SK-N-SH (cell line): ENCODE measurements at regions not wholly inside any gene's neighbourhood (a gene's known extent, or its start where the extent isn't known, plus 50 kb on each side); places are given as distances from the start of the nearest gene placed in this dataset.
"Not testable (repeated sequence)": the region's sequence is repeated elsewhere in the genome, so short reads cannot be mapped to it uniquely, and the experiment has no call there.

Source experiments
- CTCF ChIA-PET: fragments of 300-600, 350-600 bp; formaldehyde crosslinking; extraction: SDS; loops from one replicate; lab custom pipeline; 2021; lab: Yijun Ruan, JAX
- POLR2A ChIA-PET: fragments of 350-600 bp; sonication (Branson Sonifier 250); formaldehyde crosslinking; extraction: SDS; loops from one replicate; lab custom pipeline; 2020; ENCODE audit warnings: antibody characterized with exemption, inconsistent platforms; lab: Yijun Ruan, JAX
- DNase-seq: peaks from one replicate; pipeline ENCODE4 v3.0.0; 2012
- H2AFZ ChIP-seq: fragments of 200-600 bp; sonication (generic); 2 replicates; pipeline ENCODE4 v1.8.1; 2016; ENCODE audit warnings: antibody characterized with exemption, mild to moderate bottlenecking, low read depth
- H3F3A ChIP-seq: fragments of 200-600 bp; sonication (generic); replicated peaks from 2 replicates; pipeline ENCODE3; 2016; ENCODE audit warnings: antibody characterized with exemption, mild to moderate bottlenecking; ENCODE audit not compliant: insufficient read depth
- H3K27ac ChIP-seq, 2 experiments: fragments of 200-500 bp in 1 of 2; fragments of 200-600 bp in 1 of 2; sonication (Bioruptor generic) in 1 of 2; sonication (generic), shearing (Covaris generic) in 1 of 2; 2 replicates each; pipeline versions ENCODE4 v1.5.1 to v1.6.1; 2014 to 2016; ENCODE audit warnings: low read depth in 2 of 2, inconsistent platforms in 1 of 2, low read length in 1 of 2, mild to moderate bottlenecking in 1 of 2, mixed read lengths in 1 of 2
- H3K27me3 ChIP-seq: fragments of 200-600 bp; sonication (generic), shearing (Covaris generic); 2 replicates; pipeline ENCODE4 v1.6.1; 2016; ENCODE audit warnings: mixed run types; ENCODE audit not compliant: insufficient read depth
- H3K36me3 ChIP-seq, 2 experiments: fragments of 200-500 bp in 1 of 2; fragments of 200-600 bp in 1 of 2; sonication (Bioruptor generic) in 1 of 2; sonication (generic) in 1 of 2; replicated peaks in 1 of 2; 2 replicates each; pipeline versions ENCODE3 to v1.5.1; 2014 to 2016; ENCODE audit warnings: low read length in 1 of 2, mild to moderate bottlenecking in 1 of 2; ENCODE audit not compliant: insufficient read depth in 2 of 2, control insufficient read depth in 1 of 2
- H3K4me1 ChIP-seq, 2 experiments: fragments of 200-500 bp in 1 of 2; fragments of 200-600 bp in 1 of 2; sonication (Bioruptor generic) in 1 of 2; sonication (generic), shearing (Covaris generic) in 1 of 2; 2 replicates each; pipeline versions ENCODE4 v1.5.1 to v1.6.1; 2014 to 2016; ENCODE audit warnings: low read depth in 1 of 2, low read length in 1 of 2, mixed run types in 1 of 2; ENCODE audit not compliant: insufficient read depth in 2 of 2, control insufficient read depth in 1 of 2
- H3K4me2 ChIP-seq: fragments of 200-600 bp; sonication (generic), shearing (Covaris generic); 2 replicates; pipeline ENCODE4 v1.6.1; 2017; ENCODE audit warnings: mixed run types
- H3K4me3 ChIP-seq, 2 experiments: fragments of 200-500 bp in 1 of 2; fragments of 200-600 bp in 1 of 2; sonication (Bioruptor generic) in 1 of 2; sonication (generic), shearing (Covaris generic) in 1 of 2; 2 replicates each; pipeline versions ENCODE4 v1.5.1 to v1.8.1; 2014 to 2016; ENCODE audit warnings: low read depth in 2 of 2, inconsistent platforms in 1 of 2, low read length in 1 of 2, mild to moderate bottlenecking in 1 of 2, mixed read lengths in 1 of 2, moderate library complexity in 1 of 2
- H3K79me2 ChIP-seq: fragments of 200-600 bp; sonication (generic); 2 replicates; pipeline ENCODE4 v1.8.1; 2017; ENCODE audit warnings: mild to moderate bottlenecking; ENCODE audit not compliant: insufficient read depth
- H3K9ac ChIP-seq: fragments of 200-600 bp; sonication (generic); 2 replicates; pipeline ENCODE4 v1.6.1; 2017; ENCODE audit warnings: mixed run types
- H3K9me2 ChIP-seq: fragments of 200-600 bp; sonication (generic); 2 replicates; pipeline ENCODE4 v1.6.1; 2017; ENCODE audit warnings: mixed run types
- H3K9me3 ChIP-seq: fragments of 200-600 bp; sonication (generic); 2 replicates; pipeline ENCODE4 v1.6.1; 2017; ENCODE audit warnings: mixed run types, mild to moderate bottlenecking, moderate library complexity
- H4K20me1 ChIP-seq: fragments of 200-600 bp; sonication (generic); 2 replicates; pipeline ENCODE4 v1.6.1; 2017; ENCODE audit warnings: mild to moderate bottlenecking, mixed run types; ENCODE audit not compliant: insufficient read depth
- CHD2 ChIP-seq: fragments of 150-350 bp; IDR thresholded peaks from 2 replicates; pipeline ENCODE4 v1.6.1; 2018; ENCODE audit warnings: low read length; ENCODE audit not compliant: partially characterized antibody
- CTCF ChIP-seq: fragments of 200-600 bp; sonication (generic); IDR thresholded peaks from 2 replicates; pipeline ENCODE4 v1.6.1; 2017; ENCODE audit warnings: antibody characterized with exemption, mild to moderate bottlenecking, moderate library complexity
- EP300 ChIP-seq, 2 experiments: IDR thresholded peaks; 2 replicates each; pipeline versions ENCODE4 v1.4.0 to v1.6.1; 2012; ENCODE audit warnings: borderline replicate concordance in 1 of 2, low read depth in 1 of 2, low read length in 1 of 2
- EZH2phosphoT487 ChIP-seq: fragments of 200-600 bp; sonication (generic); IDR thresholded peaks from 2 replicates; pipeline ENCODE4 v1.6.1; 2017; ENCODE audit warnings: low read depth, mixed run types, mild to moderate bottlenecking, antibody characterized with exemption, moderate library complexity, borderline replicate concordance
- JUND ChIP-seq: IDR thresholded peaks from 2 replicates; pipeline ENCODE4 v1.4.0; 2012
- MEF2A ChIP-seq: IDR thresholded peaks from 2 replicates; pipeline ENCODE4 v1.4.0; 2012; ENCODE audit warnings: low read depth, borderline replicate concordance
- NRF1 ChIP-seq: IDR thresholded peaks from 2 replicates; pipeline ENCODE4 v1.6.1; 2012; ENCODE audit warnings: low read depth, mild to moderate bottlenecking, low read length
- RAD21 ChIP-seq: IDR thresholded peaks from 2 replicates; pipeline ENCODE4 v1.6.1; 2012; ENCODE audit warnings: mild to moderate bottlenecking, low read length
- RCOR1 ChIP-seq: fragments of 150-350 bp; IDR thresholded peaks from 2 replicates; pipeline ENCODE4 v1.6.1; 2017; ENCODE audit warnings: antibody characterized with exemption, low read length
- RFX5 ChIP-seq: IDR thresholded peaks from 2 replicates; pipeline ENCODE4 v1.6.1; 2012; ENCODE audit warnings: mild to moderate bottlenecking, improper control_type of control experiment, low read length
- SMC3 ChIP-seq: IDR thresholded peaks from 2 replicates; pipeline ENCODE4 v1.6.1; 2012; ENCODE audit warnings: low read depth, low read length, improper control_type of control experiment
- TCF12 ChIP-seq: IDR thresholded peaks from 2 replicates; pipeline ENCODE4 v1.4.0; 2012
- USF2 ChIP-seq: fragments of 150-350 bp; IDR thresholded peaks from 2 replicates; pipeline ENCODE4 v1.6.1; 2017; ENCODE audit warnings: antibody characterized with exemption, low read length, low read depth, borderline replicate concordance
- WGBS: methylation state at CpG from one replicate; pipeline ENCODE4 v1.1.6; 2017; ENCODE audit warnings: low lambda C conversion rate; 5-methylcytosine and 5-hydroxymethylcytosine counted together

- Histone ChIP-seq H3K27me3 (no peaks in the 10 kb centered on the region), H3K36me3 (no peaks in the 10 kb centered on the region), H4K20me1 (no peaks in the 10 kb centered on the region), H3K9me2 (no peaks in the 10 kb centered on the region), H3K4me2 (no peak overlapping the region), H2AFZ (no peak overlapping the region), H3K27ac (no peak overlapping the region), H3K4me1 (peaks cover 0 to 13% of the 10 kb centered on the region in 2 experiments; a peak in 2 of 4 replicates), H3K79me2 (no peaks in the 10 kb centered on the region), H3K4me3 (no peak overlapping the region), H3K9ac (no peak overlapping the region), H3K9me3 (no peaks in the 10 kb centered on the region), H3F3A (no peaks in the 10 kb centered on the region)
- ChIA-PET CTCF (interaction anchor here (1.5 kb wide), 1 partner anchor 16 kb away, joined by 5 read pairs; no protein-coding TSS in a partner anchor), POLR2A (no interaction called here)
- no peak for DNase-seq
- TF ChIP-seq EZH2phosphoT487 (no peak), MEF2A (no peak), CTCF (no peak), TCF12 (no peak), SMC3 (no peak), USF2 (no peak), RCOR1 (no peak), NRF1 (no peak), RAD21 (no peak), CHD2 (no peak), RFX5 (no peak), EP300 (IDR thresholded peaks at IDR 0.05; ENCODE audit: borderline replicate concordance in 1 of 2, low read depth in 1 of 2, low read length in 1 of 2) (no peak), JUND (no peak)
- 64% methylated on average over 6 of the region's 6 CpGs for WGBS
These were observed 59.3 kb upstream of the ATRNL1 start for GRCh38 chr10:115033898-115034297.

GRCh38 chr10:115039781-115040180, 53.4 kb upstream of the ATRNL1 start:
- H3K9me3 ChIP-seq, H3K9ac ChIP-seq, H3K4me3 ChIP-seq, H3K4me1 ChIP-seq, H4K20me1 ChIP-seq, H2AFZ ChIP-seq, DNase-seq, H3K27me3 ChIP-seq, H3K4me2 ChIP-seq, CTCF ChIA-PET, H3F3A ChIP-seq, H3K27ac ChIP-seq, POLR2A ChIA-PET, H3K79me2 ChIP-seq, H3K9me2 ChIP-seq, H3K36me3 ChIP-seq: not testable (repeated sequence)
- WGBS, result 44% methylated on average over 1 of the region's 1 CpG
